K562 (cell line): ENCODE measurements at regions not wholly inside any gene's neighbourhood (a gene's known extent, or its start where the extent isn't known, plus 50 kb on each side); places are given as distances from the start of the nearest gene placed in this dataset.

Source experiments
- ATAC-seq: fragments of 200-7000 bp; cut with Tn5 transposase; 3 replicates; pipeline ENCODE4 v1.9.1; 2020; ENCODE audit warnings: moderate library complexity
- BruUV-seq: library from RNA; stranded (reverse); fragments of 400-500 nt; replicated peaks from 2 replicates; lab custom pipeline; 2021; lab: Mats Ljungman, UMichigan
- CTCF ChIA-PET: fragments of 300-600 bp; formaldehyde crosslinking; extraction: SDS; loops from one replicate; lab custom pipeline; 2021; ENCODE audit warnings: low intra/inter-chr PET ratio; lab: Yijun Ruan, JAX
- POLR2A ChIA-PET: fragments of 300-600, 350-650 bp; sonication (Branson Sonifier 250); formaldehyde crosslinking; extraction: SDS; loops from one replicate; lab custom pipeline; 2021; ENCODE audit warnings: antibody characterized with exemption, inconsistent platforms; lab: Yijun Ruan, JAX
- DNase-seq, 4 experiments: peaks; one replicate each; pipeline versions ENCODE4 v3.0.0 to v3.0.0-alpha.2; 2011 to 2018; ENCODE audit warnings: low spot score in 3 of 4, mixed read lengths in 3 of 4; ENCODE audit errors: extremely low read depth in 1 of 4
- FAIRE-seq: peaks from 2 replicates; lab custom pipeline; 2011; peaks lifted over from hg19 to GRCh38; lab: Jason Lieb, UNC
- H2AFZ ChIP-seq: 2 replicates; pipeline ENCODE4 v1.6.0; 2011; ENCODE audit warnings: low read depth, low read length, control low read depth, inconsistent platforms
- H3K27ac ChIP-seq: fragments of 200-600 bp; 3 replicates; pipeline ENCODE4 v1.8.0; 2011; ENCODE audit warnings: low read depth, mild to moderate bottlenecking, control low read depth, inconsistent platforms, low read length, moderate library complexity, mixed read lengths; ENCODE audit errors: extremely low read depth
- H3K27me3 ChIP-seq, 2 experiments: fragments of 300-600 bp in 1 of 2; 2 replicates in 1 of 2; 3 replicates in 1 of 2; pipeline versions ENCODE4 v1.6.0 to v1.8.0; 2011; ENCODE audit warnings: inconsistent platforms in 2 of 2, low read length in 2 of 2, mild to moderate bottlenecking in 1 of 2, mixed read lengths in 1 of 2, moderate library complexity in 1 of 2; ENCODE audit not compliant: control insufficient read depth in 2 of 2, insufficient read depth in 2 of 2
- H3K36me3 ChIP-seq: fragments of 300-600 bp; 3 replicates; pipeline ENCODE4 v1.8.0; 2011; ENCODE audit warnings: mild to moderate bottlenecking, low read length, inconsistent platforms; ENCODE audit not compliant: control insufficient read depth, insufficient read depth
- H3K4me1 ChIP-seq, 2 experiments: fragments of 200-600 bp in 1 of 2; replicated peaks in 1 of 2; 2 replicates in 1 of 2; 3 replicates in 1 of 2; pipeline versions ENCODE4 v1.5.1 to v1.8.0; 2011; ENCODE audit warnings: inconsistent platforms in 2 of 2, low read length in 2 of 2, mild to moderate bottlenecking in 1 of 2, mixed read lengths in 1 of 2, moderate library complexity in 1 of 2; ENCODE audit not compliant: control insufficient read depth in 2 of 2, insufficient read depth in 2 of 2
- H3K4me2 ChIP-seq: 2 replicates; pipeline ENCODE4 v1.6.1; 2011; ENCODE audit warnings: low read length, control low read depth, inconsistent platforms, mixed read lengths; ENCODE audit not compliant: insufficient read depth
- H3K4me3 ChIP-seq: fragments of 200-600 bp; sonication (generic), shearing (Covaris generic); 2 replicates; pipeline ENCODE4 v1.5.1; 2016; ENCODE audit warnings: control low read depth, inconsistent platforms
- H3K79me2 ChIP-seq: fragments of 200-600 bp; 3 replicates; pipeline ENCODE4 v1.8.0; 2011; ENCODE audit warnings: low read length, inconsistent platforms; ENCODE audit not compliant: control insufficient read depth, insufficient read depth
- H3K9ac ChIP-seq, 2 experiments: 2 replicates each; pipeline versions ENCODE4 v1.6.0 to v1.6.1; 2011; ENCODE audit warnings: low read depth in 2 of 2, low read length in 2 of 2, control low read depth in 1 of 2, inconsistent platforms in 1 of 2, mild to moderate bottlenecking in 1 of 2, mixed read lengths in 1 of 2; ENCODE audit not compliant: insufficient read depth in 1 of 2
- H3K9me1 ChIP-seq: one replicate; pipeline ENCODE4 v1.6.0; 2011; ENCODE audit warnings: inconsistent platforms, mild to moderate bottlenecking, low read length, moderate library complexity; ENCODE audit not compliant: control insufficient read depth, insufficient read depth
- H3K9me3 ChIP-seq: replicated peaks from 2 replicates; pipeline ENCODE4 v1.5.1; 2011; ENCODE audit warnings: low read depth, low read length, inconsistent platforms; ENCODE audit not compliant: control insufficient read depth, insufficient read depth
- H4K20me1 ChIP-seq: replicated peaks from 2 replicates; pipeline ENCODE4 v1.6.1; 2011; ENCODE audit warnings: low read length, inconsistent platforms, mixed read lengths; ENCODE audit not compliant: control insufficient read depth, insufficient read depth
- RFX1 ChIP-seq: fragments of 450-650 bp; IDR thresholded peaks from 2 replicates; pipeline ENCODE4 v1.6.1; 2016; ENCODE audit warnings: mild to moderate bottlenecking, moderate library complexity
- ZBTB11 ChIP-seq, 3 experiments: fragments of 200-800 bp in 1 of 3; fragments of 250-450 bp in 1 of 3; fragments of 450-650 bp in 1 of 3; sonication (Bioruptor Pico) in 1 of 3; sonication (Bioruptor generic) in 1 of 3; formaldehyde crosslinking in 1 of 3; IDR thresholded peaks; 2 replicates each; pipeline versions ENCODE4 v1.6.1 to v1.8.0; 2016 to 2022; ENCODE audit warnings: mild to moderate bottlenecking in 2 of 3, missing genetic modification characterization in 2 of 3, missing compliant biosample characterization in 1 of 3, moderate library complexity in 1 of 3
- in situ Hi-C: fragments of 300-500 bp; cut with MboI; formaldehyde crosslinking; loops from 4 replicates; pipeline ENCODE4 v1.15.0; 2018; ENCODE audit warnings: inconsistent platforms, mixed read lengths
- intact Hi-C: fragments of 100-400 bp; cut with micrococcal nuclease; formaldehyde crosslinking; loops from 2 replicates; pipeline ENCODE4 v1.14.2; 2022

- TF ChIP-seq ZBTB11 (CRISPR knock-in tag; IDR thresholded peaks at IDR 0.05) = peak in 1 of 3 experiments; percentile 34; a peak in 1 of 6 replicates
- TF ChIP-seq RFX1 = no peak
- TF ChIP-seq, all 486 proteins: peak for 1
Measured at GRCh38 chr1:106785176-106785575, 271.3 kb upstream of the PRMT6 start.

More at GRCh38 chr1:106785176-106785575, 271.3 kb upstream of the PRMT6 start:
- no peak overlapping the region for H3K4me3 ChIP-seq
- FAIRE-seq (no peak), ATAC-seq (no peak), DNase-seq (no peak)
- H4K20me1 ChIP-seq = no peaks in the 10 kb centered on the region
- in situ Hi-C loops (no loop called here), intact Hi-C loops (no loop called here)
- no peaks in the 10 kb centered on the region for H3K9me3 ChIP-seq
- H3K9me1 ChIP-seq = no peaks in the 10 kb centered on the region
- no TSS peak for BruUV-seq
- no peaks in the 10 kb centered on the region for H3K79me2 ChIP-seq
- H3K9ac ChIP-seq = no peak overlapping the region
- ChIA-PET CTCF (no interaction called here), POLR2A (no interaction called here)
- H3K4me2 ChIP-seq = no peak overlapping the region
- no peak overlapping the region for H2AFZ ChIP-seq
- no peaks in the 10 kb centered on the region for H3K36me3 ChIP-seq
- no peak overlapping the region for H3K27ac ChIP-seq
- H3K27me3 ChIP-seq = no peaks in the 10 kb centered on the region
- H3K4me1 ChIP-seq = no peaks in the 10 kb centered on the region
